Mesodermal cell (in vitro differentiated cells): ENCODE measurements at regions not wholly inside any gene's neighbourhood (a gene's known extent, or its start where the extent isn't known, plus 50 kb on each side); places are given as distances from the start of the nearest gene placed in this dataset.

Experiments
- H3K27ac ChIP-seq: 2 replicates; pipeline ENCODE4 v1.7.0; 2013; ENCODE audit warnings: mild to moderate bottlenecking, low read depth, low read length, moderate library complexity; ENCODE audit not compliant: severe bottlenecking
- H3K36me3 ChIP-seq: 2 replicates; pipeline ENCODE4 v1.7.1; 2013; ENCODE audit warnings: mild to moderate bottlenecking, low read length, moderate library complexity; ENCODE audit not compliant: control insufficient read depth, insufficient read depth
- H3K4me1 ChIP-seq: one replicate; pipeline ENCODE4 v1.7.1; 2013; ENCODE audit warnings: mild to moderate bottlenecking, low read length; ENCODE audit not compliant: insufficient read depth, control insufficient read depth, poor library complexity, severe bottlenecking
- H3K4me3 ChIP-seq: 2 replicates; pipeline ENCODE4 v1.7.0; 2013; ENCODE audit warnings: low read length, control low read depth, mild to moderate bottlenecking; ENCODE audit not compliant: insufficient read depth, poor library complexity, severe bottlenecking; ENCODE audit errors: extremely low read depth
- H3K9me3 ChIP-seq: 2 replicates; pipeline ENCODE4 v1.7.1; 2013; ENCODE audit warnings: mild to moderate bottlenecking, low read length, moderate library complexity; ENCODE audit not compliant: control insufficient read depth
- WGBS, 2 experiments: methylation state at CpG; one replicate each; pipeline ENCODE4 v1.1.5; 2013; ENCODE audit warnings: missing lambda C conversion rate in 2 of 2; ENCODE audit not compliant: insufficient coverage in 2 of 2; 5-methylcytosine and 5-hydroxymethylcytosine counted together

- H3K4me1 ChIP-seq: no peaks in the 10 kb centered on the region
- no peak overlapping the region for H3K4me3 ChIP-seq
- H3K36me3 ChIP-seq: no peaks in the 10 kb centered on the region
- H3K9me3 ChIP-seq: peaks cover 27% of the 10 kb centered on the region
- H3K27ac ChIP-seq: no peak overlapping the region
- WGBS, 2 experiments: 83 to 92% methylated on average over 2 to 3 of the region's 4 CpGs
Observed at GRCh38 chr7:22639396-22639795, 87.6 kb upstream of the IL6 start.

GRCh38 chr7:22635349-22635748 is 91.7 kb upstream of the IL6 start:
- no peak overlapping the region for H3K27ac ChIP-seq
- 50 to 100% methylated on average over 1 of the region's 1 CpG for WGBS, 2 experiments
- no peaks in the 10 kb centered on the region for H3K4me1 ChIP-seq
- H3K36me3 ChIP-seq: no peaks in the 10 kb centered on the region
- H3K4me3 ChIP-seq: no peak overlapping the region
- no peaks in the 10 kb centered on the region for H3K9me3 ChIP-seq

- WGBS, 2 experiments: 90 to 93% methylated on average over 3 of the region's 3 CpGs
- Histone ChIP-seq H3K9me3 (no peaks in the 10 kb centered on the region), H3K36me3 (no peaks in the 10 kb centered on the region), H3K27ac (no peak overlapping the region), H3K4me3 (no peak overlapping the region), H3K4me1 (no peaks in the 10 kb centered on the region)
Observed at GRCh38 chr7:22633954-22634474, 93.0 kb upstream of the IL6 start.

DNA sequence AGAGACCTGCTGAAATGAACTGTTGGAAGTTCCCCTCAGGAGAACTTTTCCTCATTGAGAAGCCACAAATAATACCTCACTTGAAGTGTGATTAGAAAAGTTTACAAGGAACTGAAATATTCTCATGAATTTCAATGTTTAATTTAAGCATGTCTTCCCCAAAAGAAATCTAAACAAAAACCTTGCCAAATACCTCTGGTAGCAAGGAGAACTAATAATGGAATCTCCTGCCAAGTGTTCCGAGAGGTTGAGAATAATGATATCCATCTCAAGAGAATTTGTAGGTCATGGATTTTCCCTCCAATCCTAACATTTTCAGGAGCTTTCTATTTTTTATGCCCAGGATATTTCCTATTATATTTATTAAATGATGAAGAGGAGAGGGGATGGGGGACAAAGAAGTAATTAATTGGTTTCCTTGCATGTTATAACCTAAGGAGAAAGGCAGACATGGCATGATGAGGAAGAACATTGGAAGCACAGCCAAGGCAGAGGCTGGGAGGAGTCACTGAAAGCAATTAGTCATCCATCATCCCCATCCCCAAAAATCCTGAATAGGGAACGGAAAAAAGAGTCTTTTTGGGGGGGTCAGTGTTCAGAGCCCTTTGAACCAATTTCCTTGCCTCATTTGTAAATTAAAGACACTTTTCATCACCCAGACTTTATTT is 93.6 kb upstream of the IL6 start:
- Histone ChIP-seq H3K4me1 (no peaks in the 10 kb centered on the region), H3K4me3 (no peak overlapping the region), H3K36me3 (no peaks in the 10 kb centered on the region), H3K27ac (no peak overlapping the region), H3K9me3 (no peaks in the 10 kb centered on the region)
- no CpG with 5 or more reads among the region's 2 CpGs for WGBS, 2 experiments

DNA sequence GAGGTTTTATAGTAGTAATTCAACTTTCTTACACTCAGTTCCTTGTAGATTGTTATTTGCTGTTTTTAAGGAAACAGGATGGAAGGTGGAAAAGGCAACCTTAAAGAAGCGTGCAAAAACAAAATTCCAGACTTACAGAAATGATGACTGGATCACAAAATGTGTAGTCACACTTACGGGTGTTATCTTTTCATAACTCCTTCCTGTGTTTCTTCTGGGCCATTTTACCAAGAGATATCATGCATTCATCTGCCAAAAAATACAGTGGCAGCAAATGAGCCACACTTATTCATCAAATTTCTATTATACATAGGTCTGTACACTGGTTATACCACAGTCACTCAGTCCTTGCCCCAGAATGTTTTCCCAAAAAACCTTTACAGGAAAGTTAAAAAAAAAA is 94.3 kb upstream of the IL6 start:
- H3K4me3 ChIP-seq: no peak overlapping the region
- no peaks in the 10 kb centered on the region for H3K4me1 ChIP-seq
- no peaks in the 10 kb centered on the region for H3K36me3 ChIP-seq
- H3K27ac ChIP-seq: no peak overlapping the region
- 95 to 100% methylated on average over 2 of the region's 2 CpGs for whole genome bisulfite sequencing, 2 experiments
- H3K9me3 ChIP-seq: no peaks in the 10 kb centered on the region

GRCh38 chr7:22631730-22632129 is 95.3 kb upstream of the IL6 start:
- 88% methylated on average over 1 of the region's 2 CpGs; no CpG with 5 or more reads in 1 of the 2 experiments for WGBS, 2 experiments
- Histone ChIP-seq H3K27ac (no peak overlapping the region), H3K4me1 (peaks cover 4% of the 10 kb centered on the region), H3K9me3 (no peaks in the 10 kb centered on the region), H3K4me3 (no peak overlapping the region), H3K36me3 (no peaks in the 10 kb centered on the region)

DNA sequence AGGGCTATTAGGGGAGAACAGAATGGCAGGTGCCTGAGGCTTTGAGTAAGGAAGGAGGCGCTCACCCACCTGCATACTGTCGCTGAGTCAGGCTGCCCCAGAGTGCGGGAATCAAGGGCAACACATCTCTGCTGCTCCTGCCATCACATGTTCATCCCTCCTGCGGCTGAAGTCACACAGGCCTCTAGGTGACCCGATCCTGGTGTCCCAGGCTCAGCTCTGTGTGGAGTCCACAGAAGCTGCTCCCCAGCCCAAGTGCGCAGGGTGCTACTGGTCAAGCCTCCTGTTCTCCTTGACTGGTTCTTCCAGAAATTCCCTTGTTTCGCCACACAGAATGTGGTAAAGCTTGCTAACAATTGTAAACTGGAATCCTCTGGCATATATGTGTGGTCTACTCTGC is 96.9 kb upstream of the IL6 start:
- WGBS, 2 experiments: 86 to 100% methylated on average over 5 to 6 of the region's 7 CpGs
- no peak overlapping the region for H3K4me3 ChIP-seq
- no peak overlapping the region for H3K27ac ChIP-seq
- peaks cover 4% of the 10 kb centered on the region for H3K4me1 ChIP-seq
- H3K9me3 ChIP-seq: no peaks in the 10 kb centered on the region
- H3K36me3 ChIP-seq: no peaks in the 10 kb centered on the region

DNA sequence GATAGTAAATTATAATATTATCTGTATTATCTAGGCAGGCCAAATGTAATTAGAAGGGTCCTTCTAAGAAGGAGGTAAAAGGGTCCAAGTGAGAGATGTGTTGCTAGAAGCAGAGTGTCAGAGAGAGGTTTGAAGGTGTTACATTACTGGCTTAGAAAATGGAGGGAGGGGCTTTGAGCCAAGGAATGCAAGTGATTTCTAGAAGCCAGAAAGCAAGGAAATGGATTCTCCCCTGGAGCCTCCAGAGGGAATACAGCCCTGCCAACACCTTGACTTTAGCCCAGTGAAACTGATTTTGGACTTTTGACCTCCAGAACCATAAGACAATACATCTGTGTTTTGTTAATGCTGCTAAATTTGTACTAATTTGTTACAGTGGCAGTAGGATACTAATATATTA is 97.9 kb upstream of the IL6 start:
- Histone ChIP-seq H3K36me3 (no peaks in the 10 kb centered on the region), H3K9me3 (no peaks in the 10 kb centered on the region), H3K27ac (no peak overlapping the region), H3K4me1 (peaks cover 4% of the 10 kb centered on the region), H3K4me3 (no peak overlapping the region)

- Histone ChIP-seq H3K36me3 (no peaks in the 10 kb centered on the region), H3K9me3 (no peaks in the 10 kb centered on the region), H3K4me3 (no peak overlapping the region), H3K27ac (no peak overlapping the region), H3K4me1 (peaks cover 4% of the 10 kb centered on the region)
- WGBS, 2 experiments: no CpG with 5 or more reads among the region's 1 CpG
Observed at GRCh38 chr7:22628112-22628511, 98.9 kb upstream of the IL6 start.

GRCh38 chr7:22627136-22627535 is 99.9 kb upstream of the IL6 start:
- Histone ChIP-seq H3K4me3 (no peak overlapping the region), H3K27ac (no peak overlapping the region), H3K9me3 (no peaks in the 10 kb centered on the region), H3K4me1 (peaks cover 4% of the 10 kb centered on the region), H3K36me3 (no peaks in the 10 kb centered on the region)
- whole genome bisulfite sequencing, 2 experiments: 71% methylated on average over 1 of the region's 2 CpGs; no CpG with 5 or more reads in 1 of the 2 experiments

GRCh38 chr7:22625251-22625650 is 101.7 kb upstream of the IL6 start:
- no CpG with 5 or more reads among the region's 1 CpG for WGBS, 2 experiments
- Histone ChIP-seq H3K36me3 (no peaks in the 10 kb centered on the region), H3K9me3 (no peaks in the 10 kb centered on the region), H3K4me1 (peaks cover 4% of the 10 kb centered on the region), H3K4me3 (no peak overlapping the region), H3K27ac (no peak overlapping the region)
